HK-2 (cell line): ENCODE measurements at regions not wholly inside any gene's neighbourhood (a gene's known extent, or its start where the extent isn't known, plus 50 kb on each side); places are given as distances from the start of the nearest gene placed in this dataset.

Experiments used
- DNase-seq: peaks from one replicate; pipeline ENCODE4 v3.0.0-alpha.2; 2018; ENCODE audit not compliant: unreplicated experiment

- no peak for DNase-seq
Measured at GRCh38 chr2:62447411-62447810, 58.6 kb downstream of the TMEM17 start.

- DNase-seq = no peak
Measured at GRCh38 chr2:62446491-62446890, 59.5 kb downstream of the TMEM17 start.

- no peak for DNase-seq
Measured at GRCh38 chr2:62443886-62444285, 62.1 kb downstream of the TMEM17 start.

- DNase-seq = no peak
Measured at GRCh38 chr2:62443471-62443870, 62.5 kb downstream of the TMEM17 start.

GRCh38 chr2:62441824-62442223 lies 64.2 kb downstream of the TMEM17 start:
- DNase-seq = no peak

- DNase-seq = no peak
Measured at GRCh38 chr2:62441421-62441820, 64.6 kb downstream of the TMEM17 start.

GRCh38 chr2:62440281-62440946 lies 65.6 kb downstream of the TMEM17 start:
- no peak for DNase-seq

- DNase-seq = no peak
Measured at GRCh38 chr2:62439425-62439824, 66.6 kb downstream of the TMEM17 start.

GRCh38 chr2:62437785-62438184 lies 68.2 kb downstream of the TMEM17 start:
- no peak for DNase-seq

GRCh38 chr2:62435720-62436119 lies 70.3 kb downstream of the TMEM17 start:
- DNase-seq = no peak

GRCh38 chr2:62432407-62432806 lies 73.6 kb downstream of the TMEM17 start:
- no peak for DNase-seq

- no peak for DNase-seq
Measured at GRCh38 chr2:62431512-62431911, 74.5 kb downstream of the TMEM17 start.

GRCh38 chr2:62430146-62430545 lies 75.8 kb downstream of the TMEM17 start:
- DNase-seq = no peak

GRCh38 chr2:62427146-62427545 lies 78.8 kb downstream of the TMEM17 start:
- DNase-seq = no peak

- no peak for DNase-seq
Measured at GRCh38 chr2:62426154-62426912, 79.7 kb downstream of the TMEM17 start.

- DNase-seq = no peak
Measured at GRCh38 chr2:62425684-62426083, 80.3 kb downstream of the TMEM17 start.

GRCh38 chr2:62424899-62425298 lies 81.1 kb downstream of the TMEM17 start:
- no peak for DNase-seq

GRCh38 chr2:62423883-62424458 lies 82.0 kb downstream of the TMEM17 start:
- no peak for DNase-seq

- no peak for DNase-seq
Measured at GRCh38 chr2:62423235-62423634, 82.8 kb downstream of the TMEM17 start.

- DNase-seq = no peak
Measured at GRCh38 chr2:62415518-62415917, 90.5 kb downstream of the TMEM17 start.

GRCh38 chr2:62415019-62415431 lies 91.0 kb downstream of the TMEM17 start:
- no peak for DNase-seq

- no peak for DNase-seq
Measured at GRCh38 chr2:62413116-62413663, 92.8 kb downstream of the TMEM17 start.

- DNase-seq = no peak
Measured at GRCh38 chr2:62412347-62412742, 93.7 kb downstream of the TMEM17 start.
